AG09319 (cell line): ENCODE measurements at regions not wholly inside any gene's neighbourhood (a gene's known extent, or its start where the extent isn't known, plus 50 kb on each side); places are given as distances from the start of the nearest gene placed in this dataset.
A peak's percentile ranks its signal among the peaks of the same experiment; 100 is the strongest.

Experiments
- DNase-seq: peaks from one replicate; pipeline ENCODE4 v3.0.0-alpha.2; 2010; ENCODE audit warnings: low read depth; ENCODE audit errors: extremely low read depth
- CTCF ChIP-seq: IDR thresholded peaks from 2 replicates; pipeline ENCODE4 v1.5.1; 2011; ENCODE audit warnings: low read depth, mild to moderate bottlenecking, inconsistent platforms, low read length, moderate library complexity

- TF ChIP-seq CTCF, result no peak
- no peak for DNase-seq
Measured at GRCh38 chr3:81884791-81885190, 123.3 kb upstream of the GBE1 start.

GRCh38 chr3:81876826-81877225 lies 115.4 kb upstream of the GBE1 start:
- no peak for DNase-seq
- TF ChIP-seq CTCF, result no peak

GRCh38 chr3:81874738-81875137 lies 113.3 kb upstream of the GBE1 start:
- TF ChIP-seq CTCF, result no peak
- DNase-seq, result no peak

- TF ChIP-seq CTCF, result no peak
- DNase-seq, result peak; percentile 20
Measured at GRCh38 chr3:81872566-81872965, 111.1 kb upstream of the GBE1 start.

- no peak for DNase-seq
- peak; percentile 32 for TF ChIP-seq CTCF
Measured at GRCh38 chr3:81871358-81872155, 110.1 kb upstream of the GBE1 start.

GRCh38 chr3:81869382-81869781 lies 107.9 kb upstream of the GBE1 start:
- no peak for TF ChIP-seq CTCF
- no peak for DNase-seq

GRCh38 chr3:81868597-81868996 lies 107.2 kb upstream of the GBE1 start:
- no peak for TF ChIP-seq CTCF
- DNase-seq, result no peak
